ENCODE measurements at regions not wholly inside any gene's neighbourhood (a gene's known extent, or its start where the extent isn't known, plus 50 kb on each side); places are given as distances from the start of the nearest gene placed in this dataset.

- Histone ChIP-seq H3K4me3 (no peak overlapping the region), H3K36me3 (no peaks in the 10 kb centered on the region), H3K27ac (no peak overlapping the region), H3K4me1 (no peaks in the 10 kb centered on the region), H3K27me3 (no peaks in the 10 kb centered on the region), H3K9me3 (no peaks in the 10 kb centered on the region)
- intact Hi-C loops (cut with DNase I) = no loop called here
- TF ChIP-seq POLR2AphosphoS5 (IDR thresholded peaks at IDR 0.05; ENCODE audit: insufficient read depth in 1 of 2, low read depth in 1 of 2) (peak in 1 of 2 donors; percentile 12), CTCF (IDR thresholded peaks at IDR 0.05) (no peak), POLR2A (IDR thresholded peaks at IDR 0.05) (no peak)
- no peak for DNase-seq (ENCODE audit: extremely low spot score in 2 of 2)
Observed at GRCh38 chr6:81401970-81402690, 350.4 kb downstream of the TENT5A start.

- intact Hi-C loops (cut with DNase I) = no loop called here
- H3K9me3 ChIP-seq = no peaks in the 10 kb centered on the region
- no peaks in the 10 kb centered on the region for H3K4me1 ChIP-seq
- no peak for DNase-seq (ENCODE audit: extremely low spot score in 2 of 2)
- no peaks in the 10 kb centered on the region for H3K36me3 ChIP-seq
- H3K27ac ChIP-seq = no peak overlapping the region
- no peaks in the 10 kb centered on the region for H3K27me3 ChIP-seq
- TF ChIP-seq POLR2A (IDR thresholded peaks at IDR 0.05) = no peak
- no peak for TF ChIP-seq CTCF (IDR thresholded peaks at IDR 0.05)
- TF ChIP-seq POLR2AphosphoS5 (IDR thresholded peaks at IDR 0.05; ENCODE audit: insufficient read depth in 1 of 2, low read depth in 1 of 2) = no peak
- no peak overlapping the region for H3K4me3 ChIP-seq
Observed at GRCh38 chr6:81396916-81397315, 355.6 kb downstream of the TENT5A start.

DNA sequence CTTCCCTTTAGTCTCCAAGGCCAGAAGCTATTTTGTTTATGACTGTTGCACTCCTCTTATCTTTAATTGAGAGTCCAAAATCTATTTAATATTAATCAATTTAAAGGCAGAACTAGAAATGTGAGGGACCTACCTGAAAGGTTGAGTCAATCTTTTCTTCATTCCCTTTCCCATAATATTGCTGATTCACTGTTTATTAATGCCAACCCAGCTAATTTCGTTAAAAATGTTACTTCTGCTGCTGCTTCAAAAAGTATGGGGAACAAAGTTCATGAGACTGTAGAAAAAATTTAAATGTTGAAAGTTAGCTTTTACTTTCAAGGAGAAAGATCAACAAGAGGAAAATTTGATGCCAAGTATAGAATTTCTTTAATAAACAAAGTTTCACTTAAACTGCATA is 365.3 kb downstream of the TENT5A start:
- Histone ChIP-seq H3K27me3 (no peaks in the 10 kb centered on the region), H3K4me3 (no peak overlapping the region), H3K9me3 (no peaks in the 10 kb centered on the region), H3K36me3 (no peaks in the 10 kb centered on the region), H3K27ac (no peak overlapping the region), H3K4me1 (no peaks in the 10 kb centered on the region)
- TF ChIP-seq POLR2A (IDR thresholded peaks at IDR 0.05) (no peak), POLR2AphosphoS5 (IDR thresholded peaks at IDR 0.05; ENCODE audit: insufficient read depth in 1 of 2, low read depth in 1 of 2) (no peak), CTCF (IDR thresholded peaks at IDR 0.05) (no peak)
- DNase-seq (ENCODE audit: extremely low spot score in 2 of 2) = no peak
- intact Hi-C loops (cut with DNase I) = no loop called here

DNA sequence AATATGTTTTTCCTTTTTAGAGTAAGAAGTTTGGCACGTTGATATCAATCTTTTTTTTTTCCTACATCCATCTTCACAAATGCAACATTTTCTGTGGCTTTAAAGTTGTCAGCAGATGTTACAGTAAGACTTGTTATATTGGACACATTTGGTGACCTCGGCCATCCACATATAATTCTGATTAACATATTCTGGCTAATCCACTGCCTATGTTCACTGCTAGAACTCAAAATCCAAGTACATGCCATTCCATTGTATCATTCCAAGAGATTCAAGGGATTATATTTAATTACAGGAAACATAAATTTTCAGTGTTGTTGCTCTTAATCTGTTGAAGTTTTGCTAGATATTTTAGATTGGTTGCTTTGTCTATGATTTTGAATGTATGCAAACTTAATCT is 367.6 kb downstream of the TENT5A start:
- H3K27me3 ChIP-seq = no peaks in the 10 kb centered on the region
- H3K9me3 ChIP-seq = no peaks in the 10 kb centered on the region
- H3K36me3 ChIP-seq = no peaks in the 10 kb centered on the region
- H3K4me1 ChIP-seq = no peaks in the 10 kb centered on the region
- no peak overlapping the region for H3K4me3 ChIP-seq
- DNase-seq (ENCODE audit: extremely low spot score in 2 of 2) = no peak
- intact Hi-C loops (cut with DNase I) = no loop called here
- no peak overlapping the region for H3K27ac ChIP-seq
- TF ChIP-seq CTCF (IDR thresholded peaks at IDR 0.05) (no peak), POLR2AphosphoS5 (IDR thresholded peaks at IDR 0.05; ENCODE audit: insufficient read depth in 1 of 2, low read depth in 1 of 2) (no peak), POLR2A (IDR thresholded peaks at IDR 0.05) (no peak)

GRCh38 chr6:81383472-81383871 is 369.0 kb downstream of the TENT5A start:
- Histone ChIP-seq H3K4me3 (no peak overlapping the region), H3K4me1 (no peaks in the 10 kb centered on the region), H3K9me3 (no peaks in the 10 kb centered on the region), H3K36me3 (no peaks in the 10 kb centered on the region), H3K27me3 (no peaks in the 10 kb centered on the region), H3K27ac (no peak overlapping the region)
- TF ChIP-seq POLR2A (IDR thresholded peaks at IDR 0.05) (no peak), POLR2AphosphoS5 (IDR thresholded peaks at IDR 0.05; ENCODE audit: insufficient read depth in 1 of 2, low read depth in 1 of 2) (no peak), CTCF (IDR thresholded peaks at IDR 0.05) (no peak)
- DNase-seq (ENCODE audit: extremely low spot score in 2 of 2) = no peak
- intact Hi-C loops (cut with DNase I) = no loop called here
